ENCODE measurements at regions not wholly inside any gene's neighbourhood (a gene's known extent, or its start where the extent isn't known, plus 50 kb on each side); places are given as distances from the start of the nearest gene placed in this dataset.
"Not testable (repeated sequence)": the region's sequence is repeated elsewhere in the genome, so short reads cannot be mapped to it uniquely, and the experiment has no call there.

DNA sequence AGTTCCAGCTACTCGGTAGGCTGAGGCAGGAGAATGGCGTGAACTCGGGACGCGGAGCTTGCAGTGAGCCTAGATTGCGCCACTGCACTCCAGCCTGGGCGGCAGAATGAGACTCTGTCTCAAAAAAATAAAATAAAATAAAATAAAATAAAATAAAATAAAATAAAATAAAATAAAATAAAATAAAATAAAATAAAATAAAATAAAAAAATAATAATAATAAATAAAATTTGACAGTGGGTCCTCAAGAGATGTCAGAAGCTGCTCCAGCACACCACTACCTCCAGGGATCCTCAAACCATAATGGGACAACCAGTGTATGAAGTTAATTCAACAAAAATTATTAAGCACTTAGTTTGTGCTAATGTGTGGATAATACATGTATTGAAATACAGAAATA lies 97.4 kb downstream of the SLC17A6 start:
- DNase-seq: not testable (repeated sequence)

DNA sequence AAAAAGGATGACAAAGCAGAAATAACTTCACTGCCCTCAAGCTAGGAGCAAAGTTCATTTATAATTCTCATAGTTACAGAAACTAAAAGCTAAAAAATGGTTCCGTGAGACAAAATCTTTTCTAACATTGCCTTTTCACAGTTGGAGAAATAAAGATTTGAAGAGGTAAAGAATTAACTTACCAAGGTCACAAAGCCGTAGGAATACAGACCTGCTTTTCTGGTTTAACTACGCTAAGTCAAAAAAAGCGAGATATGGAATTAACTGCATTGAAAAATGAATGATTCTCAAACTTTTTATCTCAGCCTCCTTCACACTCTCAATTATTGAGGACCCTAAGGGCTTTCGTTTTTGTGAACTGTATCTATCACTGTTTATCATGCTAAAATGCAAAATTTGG lies 95.3 kb downstream of the SLC17A6 start:
- no peak for DNase-seq

DNA sequence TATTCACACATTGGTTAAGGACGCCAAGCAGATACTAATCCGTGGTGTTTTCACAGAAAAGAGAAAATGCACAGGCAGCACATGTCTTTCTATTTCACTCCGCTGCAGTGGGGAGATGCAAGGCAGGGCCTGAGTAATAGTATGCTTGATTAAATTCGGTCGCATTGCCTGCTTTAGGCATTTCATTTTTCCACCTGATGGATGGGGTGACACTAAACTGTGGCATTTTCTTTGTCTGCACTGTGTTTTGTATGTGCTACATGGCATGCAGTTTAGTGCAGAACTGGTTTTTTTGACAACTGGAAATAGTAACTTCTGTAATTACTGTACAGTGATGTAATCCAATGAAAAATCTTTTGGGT lies 94.9 kb downstream of the SLC17A6 start:
- peak; percentile 68 for DNase-seq

DNA sequence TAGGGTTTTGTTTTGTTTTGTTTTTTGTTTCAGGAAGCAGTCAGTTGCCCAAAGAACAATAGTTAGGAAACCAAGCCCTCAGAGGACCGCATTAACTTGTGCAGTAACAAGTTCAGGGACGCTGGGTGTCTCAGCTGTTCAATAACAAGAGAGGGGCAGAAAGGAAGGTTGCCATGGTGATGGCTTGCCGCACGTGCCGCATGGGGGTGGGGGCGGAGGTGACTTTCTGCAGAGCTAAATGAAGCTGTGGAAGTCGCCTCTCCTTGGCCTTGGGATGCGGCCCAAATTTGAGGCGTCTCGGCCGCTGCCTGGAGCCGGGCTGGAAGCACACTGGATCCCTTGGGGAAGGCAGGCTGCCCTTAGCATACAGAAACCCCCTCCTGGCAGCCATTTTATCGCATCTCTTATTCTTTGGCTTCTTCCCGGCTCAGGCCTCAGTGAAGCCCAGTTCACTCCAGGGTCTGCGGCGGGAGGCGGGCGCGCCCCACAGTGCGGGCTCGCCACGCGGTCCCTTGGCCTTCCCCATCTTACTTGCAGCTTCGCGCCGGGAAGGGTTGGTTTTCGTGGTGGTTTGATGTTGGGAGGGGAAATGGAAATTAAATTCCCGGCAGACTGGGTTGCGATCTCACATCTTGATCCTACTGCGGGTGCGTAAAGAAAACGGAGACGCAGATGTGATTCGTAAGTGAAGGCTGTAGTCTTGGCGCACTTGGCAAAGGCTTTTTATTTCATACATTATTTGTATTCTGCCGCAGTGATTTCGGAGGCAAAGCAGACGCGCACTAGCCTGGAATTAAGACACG lies 94.3 kb downstream of the SLC17A6 start:
- peak; percentile 61 for DNase-seq

- DNase-seq: no peak
Measured at GRCh38 chr11:22431106-22431505, 92.9 kb downstream of the SLC17A6 start.

DNA sequence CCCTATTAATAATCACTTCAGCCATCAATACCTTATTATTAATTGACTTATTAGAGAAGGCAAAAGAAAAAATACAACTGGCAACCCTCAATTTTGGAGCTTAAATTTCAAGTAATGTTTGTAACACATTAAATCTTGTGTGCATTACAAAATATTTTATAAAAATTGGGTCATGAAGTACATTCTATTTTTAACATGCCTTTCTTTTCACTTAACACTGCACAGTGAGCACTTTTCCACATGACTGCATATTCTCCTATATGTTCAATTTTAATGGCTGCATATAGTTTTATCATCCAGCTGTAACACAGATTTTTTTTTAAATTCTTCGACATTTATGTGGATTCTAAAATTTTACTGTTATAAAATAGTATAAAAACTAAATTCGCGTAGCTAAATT lies 92.5 kb downstream of the SLC17A6 start:
- no peak for DNase-seq

GRCh38 chr11:22430141-22430541 lies 92.0 kb downstream of the SLC17A6 start:
- peak; percentile 69 for DNase-seq
